ENCODE measurements at regions not wholly inside any gene's neighbourhood (a gene's known extent, or its start where the extent isn't known, plus 50 kb on each side); places are given as distances from the start of the nearest gene placed in this dataset.

DNA sequence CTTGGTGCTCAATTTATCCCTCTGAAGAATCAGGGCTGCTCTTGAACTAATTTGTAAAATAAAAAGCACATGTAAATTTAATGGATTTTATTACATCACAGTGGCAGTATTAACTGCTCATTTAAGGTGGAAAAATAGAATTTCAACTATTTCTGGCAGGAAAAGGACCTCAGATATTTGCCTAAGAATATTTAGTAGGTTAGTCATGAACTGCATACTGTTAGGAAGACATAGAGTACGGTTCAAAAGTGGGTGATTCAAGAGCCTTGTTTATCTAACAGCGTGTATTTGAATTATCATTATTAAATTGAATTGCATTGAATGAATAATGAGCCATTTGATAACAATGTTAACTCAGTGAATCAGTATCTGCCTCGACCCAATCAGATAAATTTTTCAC lies 248.8 kb upstream of the PBX1 start:
- H3K27ac ChIP-seq, result no peak overlapping the region
- no peak for TF ChIP-seq ZFX (IDR thresholded peaks at IDR 0.05; ENCODE audit: borderline replicate concordance)
- TF ChIP-seq CTCF (IDR thresholded peaks at IDR 0.05), result no peak

- H3K27ac ChIP-seq, result no peak overlapping the region
- no peak for TF ChIP-seq ZFX (IDR thresholded peaks at IDR 0.05; ENCODE audit: borderline replicate concordance)
- TF ChIP-seq CTCF (IDR thresholded peaks at IDR 0.05), result no peak
Observed at GRCh38 chr1:164311377-164311776, 247.6 kb upstream of the PBX1 start.

DNA sequence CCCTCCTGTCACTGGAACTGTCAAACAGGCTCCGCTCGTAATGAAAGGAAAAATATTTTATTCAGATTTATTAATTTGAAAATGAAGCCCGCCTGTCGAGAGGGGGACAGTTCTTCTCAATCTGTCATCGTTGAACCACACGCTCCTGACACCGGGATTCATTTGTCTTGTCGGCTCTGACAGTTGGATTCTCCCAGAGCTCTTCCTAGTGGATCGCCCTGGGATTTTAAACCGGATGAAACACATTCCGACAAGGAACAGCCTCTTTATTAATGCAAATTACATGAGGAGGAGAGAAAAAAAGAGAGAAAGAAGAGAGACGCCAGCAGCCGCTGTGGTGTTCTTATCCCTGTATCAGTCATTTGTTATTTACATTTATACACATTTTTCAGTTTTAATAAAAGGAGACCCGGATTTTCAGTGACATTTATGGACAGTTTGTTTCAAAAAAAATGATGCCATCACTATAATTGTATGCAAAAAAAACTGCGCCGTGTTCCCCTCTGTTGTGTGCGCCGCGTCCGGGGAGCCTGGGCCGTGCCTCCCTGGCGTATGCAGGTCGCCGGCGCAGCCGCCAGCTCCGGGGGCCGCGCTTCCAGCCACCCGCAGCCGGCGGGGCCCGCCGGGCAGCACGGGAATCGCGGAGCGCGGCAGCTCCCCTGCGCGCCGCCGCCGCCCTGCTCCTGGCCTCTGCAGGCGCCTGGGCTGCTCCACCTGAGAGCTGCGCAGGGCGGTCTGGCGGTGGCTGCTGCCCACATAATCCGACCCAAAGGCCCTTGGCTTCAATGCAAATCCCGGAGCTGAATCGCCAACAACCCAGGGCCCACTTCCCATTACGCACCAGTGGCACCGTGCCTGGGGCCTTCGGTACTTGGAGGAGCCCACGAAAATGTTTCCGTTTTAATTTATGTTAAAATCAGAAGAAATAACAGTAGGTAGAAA lies 237.9 kb upstream of the PBX1 start:
- H3K27ac ChIP-seq, result peak overlapping the region; percentile 22; the same call in 1 of the 2 replicates
- TF ChIP-seq CTCF (IDR thresholded peaks at IDR 0.05), result 0 out of 2 replicates have a peak, but pooled peaks have one; percentile 7
- no peak for TF ChIP-seq ZFX (IDR thresholded peaks at IDR 0.05; ENCODE audit: borderline replicate concordance)

- H3K27ac ChIP-seq, result no peak overlapping the region
- TF ChIP-seq ZFX (IDR thresholded peaks at IDR 0.05; ENCODE audit: borderline replicate concordance), result no peak
- TF ChIP-seq CTCF (IDR thresholded peaks at IDR 0.05), result no peak
Observed at GRCh38 chr1:164325786-164326185, 233.2 kb upstream of the PBX1 start.

DNA sequence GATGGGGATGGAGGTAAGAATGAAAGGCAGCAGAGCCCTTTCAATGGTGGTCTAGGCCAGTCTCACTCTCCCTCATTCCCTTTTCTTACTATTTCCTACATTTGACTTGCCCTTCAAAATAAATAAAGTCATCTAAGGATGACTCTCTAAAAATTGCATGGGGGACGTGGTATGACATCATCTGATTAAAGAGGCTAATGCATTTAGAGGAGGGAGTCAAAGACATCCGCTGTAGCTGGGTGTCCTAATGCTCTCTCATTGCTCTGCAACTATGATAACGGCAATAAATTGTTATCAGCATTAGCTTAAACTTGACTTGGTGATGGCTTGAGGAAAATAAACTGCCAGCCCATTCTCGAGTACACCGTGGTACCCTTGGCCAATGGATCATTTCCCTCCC lies 225.6 kb upstream of the PBX1 start:
- no peak overlapping the region for H3K27ac ChIP-seq
- TF ChIP-seq CTCF (IDR thresholded peaks at IDR 0.05) (no peak), ZFX (IDR thresholded peaks at IDR 0.05; ENCODE audit: borderline replicate concordance) (no peak)

GRCh38 chr1:164337394-164337793 lies 221.6 kb upstream of the PBX1 start:
- no peak for TF ChIP-seq ZFX (IDR thresholded peaks at IDR 0.05; ENCODE audit: borderline replicate concordance)
- no peak for TF ChIP-seq CTCF (IDR thresholded peaks at IDR 0.05)

DNA sequence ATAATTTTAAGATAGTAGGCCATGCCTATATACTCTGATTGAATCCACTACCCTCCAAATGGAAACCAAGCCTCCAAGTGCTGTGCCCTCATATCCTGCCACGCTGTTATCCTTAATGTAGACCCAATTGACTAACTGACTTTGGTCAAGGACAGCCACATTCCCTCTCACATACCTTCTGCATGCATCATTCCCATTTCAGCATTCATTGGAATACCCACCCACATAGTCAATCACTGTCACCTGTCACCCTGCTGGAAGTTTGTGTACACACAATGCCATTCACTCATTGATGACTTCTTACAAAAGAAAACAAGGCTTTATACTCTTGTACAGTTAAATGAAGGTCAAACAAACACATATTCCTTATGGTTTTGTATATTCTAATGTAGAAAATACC lies 221.1 kb upstream of the PBX1 start:
- H3K27ac ChIP-seq, result no peak overlapping the region
- TF ChIP-seq ZFX (IDR thresholded peaks at IDR 0.05; ENCODE audit: borderline replicate concordance), result no peak
- no peak for TF ChIP-seq CTCF (IDR thresholded peaks at IDR 0.05)

More at GRCh38 chr1:164337394-164337793, 221.6 kb upstream of the PBX1 start:
- no peak overlapping the region for H3K27ac ChIP-seq

Data from 22Rv1 (cell line).